Upper lobe of right lung (tissue), 1 donor: ENCODE measurements at regions not wholly inside any gene's neighbourhood (a gene's known extent, or its start where the extent isn't known, plus 50 kb on each side); places are given as distances from the start of the nearest gene placed in this dataset.

Experiments
- ATAC-seq: fragments of 200-7000 bp; cut with Tn5 transposase; one replicate; pipeline ENCODE4 v1.9.1; 2020; ENCODE audit warnings: mild to moderate bottlenecking, moderate library complexity
- DNase-seq: peaks from one replicate; pipeline ENCODE4 v3.0.0-alpha.2; 2020
- H3K27ac ChIP-seq: fragments of 200-600 bp; one replicate; pipeline ENCODE4 v1.8.0; 2022
- H3K27me3 ChIP-seq: fragments of 200-600 bp; one replicate; pipeline ENCODE4 v1.8.0; 2022; ENCODE audit warnings: mild to moderate bottlenecking
- H3K36me3 ChIP-seq: fragments of 200-600 bp; one replicate; pipeline ENCODE4 v1.8.0; 2022
- H3K4me1 ChIP-seq: fragments of 200-600 bp; one replicate; pipeline ENCODE4 v1.8.0; 2022
- H3K4me3 ChIP-seq: fragments of 200-600 bp; one replicate; pipeline ENCODE4 v1.8.0; 2022; ENCODE audit warnings: mild to moderate bottlenecking
- H3K9me3 ChIP-seq: fragments of 200-600 bp; one replicate; pipeline ENCODE4 v1.8.0; 2022
- intact Hi-C: fragments of 100-400 bp; cut with DNase I; formaldehyde crosslinking; loops from one replicate; pipeline ENCODE4 v1.11.0; 2022
- TF ChIP-seq, protein P1 (sequence below): fragments of 200-600 bp; IDR thresholded peaks from one replicate; pipeline ENCODE4 v1.8.0; 2022; ENCODE audit warnings: antibody characterized with exemption
- donor health status: DM: no; HTN: yes; CAD: no; lungs with severe emphysema.

- Histone ChIP-seq H3K27ac (no peak overlapping the region), H3K4me3 (no peak overlapping the region), H3K4me1 (no peaks in the 10 kb centered on the region), H3K36me3 (no peaks in the 10 kb centered on the region), H3K27me3 (no peaks in the 10 kb centered on the region), H3K9me3 (no peaks in the 10 kb centered on the region)
- TF ChIP-seq, protein P1, sequence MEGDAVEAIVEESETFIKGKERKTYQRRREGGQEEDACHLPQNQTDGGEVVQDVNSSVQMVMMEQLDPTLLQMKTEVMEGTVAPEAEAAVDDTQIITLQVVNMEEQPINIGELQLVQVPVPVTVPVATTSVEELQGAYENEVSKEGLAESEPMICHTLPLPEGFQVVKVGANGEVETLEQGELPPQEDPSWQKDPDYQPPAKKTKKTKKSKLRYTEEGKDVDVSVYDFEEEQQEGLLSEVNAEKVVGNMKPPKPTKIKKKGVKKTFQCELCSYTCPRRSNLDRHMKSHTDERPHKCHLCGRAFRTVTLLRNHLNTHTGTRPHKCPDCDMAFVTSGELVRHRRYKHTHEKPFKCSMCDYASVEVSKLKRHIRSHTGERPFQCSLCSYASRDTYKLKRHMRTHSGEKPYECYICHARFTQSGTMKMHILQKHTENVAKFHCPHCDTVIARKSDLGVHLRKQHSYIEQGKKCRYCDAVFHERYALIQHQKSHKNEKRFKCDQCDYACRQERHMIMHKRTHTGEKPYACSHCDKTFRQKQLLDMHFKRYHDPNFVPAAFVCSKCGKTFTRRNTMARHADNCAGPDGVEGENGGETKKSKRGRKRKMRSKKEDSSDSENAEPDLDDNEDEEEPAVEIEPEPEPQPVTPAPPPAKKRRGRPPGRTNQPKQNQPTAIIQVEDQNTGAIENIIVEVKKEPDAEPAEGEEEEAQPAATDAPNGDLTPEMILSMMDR = no peak
- no peak for ATAC-seq
- intact Hi-C loops = no loop called here
- no peak for DNase-seq
Observed at GRCh38 chr7:125547505-125547904, 617.9 kb upstream of the POT1 start.

- no peak for DNase-seq
- no peak overlapping the region for H3K27ac ChIP-seq
- H3K4me1 ChIP-seq = no peaks in the 10 kb centered on the region
- TF ChIP-seq, protein P1 = no peak
- no peaks in the 10 kb centered on the region for H3K9me3 ChIP-seq
- ATAC-seq = no peak
- intact Hi-C loops = no loop called here
- no peak overlapping the region for H3K4me3 ChIP-seq
- H3K27me3 ChIP-seq = no peaks in the 10 kb centered on the region
- no peaks in the 10 kb centered on the region for H3K36me3 ChIP-seq
Observed at GRCh38 chr7:125530553-125530952, 600.9 kb upstream of the POT1 start.

DNA sequence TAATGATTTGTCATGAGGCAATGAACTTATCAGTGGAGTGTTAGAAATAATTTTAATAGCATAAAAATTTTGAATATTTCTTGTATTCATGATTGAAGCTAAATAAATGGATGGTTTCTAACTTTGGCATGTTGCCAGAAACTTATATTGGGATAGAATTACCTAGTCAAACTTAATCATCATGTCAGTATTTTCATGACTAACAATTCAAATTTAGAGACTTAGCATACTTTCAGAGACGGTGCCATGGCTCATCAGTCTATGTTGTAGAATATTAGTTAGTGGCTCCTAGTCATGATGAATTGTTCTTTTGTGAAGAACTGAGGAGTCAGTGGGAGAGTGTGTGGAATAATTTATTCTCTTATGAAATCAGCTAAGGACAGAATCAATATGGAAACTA lies 599.6 kb upstream of the POT1 start:
- TF ChIP-seq, protein P1 = no peak
- ATAC-seq = no peak
- no peak overlapping the region for H3K4me3 ChIP-seq
- intact Hi-C loops = no loop called here
- no peaks in the 10 kb centered on the region for H3K36me3 ChIP-seq
- no peaks in the 10 kb centered on the region for H3K27me3 ChIP-seq
- H3K4me1 ChIP-seq = no peaks in the 10 kb centered on the region
- H3K9me3 ChIP-seq = no peaks in the 10 kb centered on the region
- no peak overlapping the region for H3K27ac ChIP-seq
- DNase-seq = no peak

DNA sequence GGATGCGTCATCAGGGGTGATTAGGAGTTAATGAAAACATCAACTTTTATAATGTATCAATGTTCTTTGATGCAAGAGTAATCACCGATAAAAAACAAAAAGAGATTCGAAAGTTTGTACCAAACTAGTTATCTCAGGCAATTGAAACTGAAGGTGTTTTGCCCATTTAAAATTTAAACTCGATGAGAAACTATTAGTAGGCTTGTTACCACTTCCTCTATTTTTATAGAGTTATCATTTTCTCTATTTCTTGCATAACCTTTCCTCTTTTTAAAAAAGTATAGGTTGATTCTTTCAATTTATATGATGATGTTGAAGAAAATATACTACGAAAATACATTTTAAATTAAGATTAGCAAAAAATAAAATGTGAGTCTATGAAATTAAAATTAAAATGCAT lies 597.3 kb upstream of the POT1 start:
- H3K27me3 ChIP-seq = no peaks in the 10 kb centered on the region
- DNase-seq = no peak
- no peaks in the 10 kb centered on the region for H3K9me3 ChIP-seq
- no peaks in the 10 kb centered on the region for H3K36me3 ChIP-seq
- TF ChIP-seq, protein P1 = no peak
- no peak for ATAC-seq
- no peaks in the 10 kb centered on the region for H3K4me1 ChIP-seq
- intact Hi-C loops = no loop called here
- H3K4me3 ChIP-seq = no peak overlapping the region
- H3K27ac ChIP-seq = no peak overlapping the region

DNA sequence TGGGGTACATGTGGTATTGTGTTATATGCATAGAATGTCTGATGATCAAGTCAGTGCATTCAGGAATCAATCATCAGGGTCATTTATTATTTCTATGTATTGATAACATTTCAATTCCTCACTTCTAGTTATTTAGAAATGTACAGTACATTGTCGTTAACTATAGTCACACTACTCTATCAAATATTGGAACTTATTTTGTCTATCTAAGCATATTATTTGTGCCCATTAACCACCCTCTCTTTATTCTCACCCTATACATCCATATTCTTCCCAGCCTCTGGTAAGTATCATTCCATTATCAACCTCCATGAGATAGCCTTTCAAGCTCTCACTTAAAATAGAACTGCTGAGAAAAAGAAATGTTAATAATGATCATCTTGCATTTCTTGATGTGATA lies 596.5 kb upstream of the POT1 start:
- no peak overlapping the region for H3K27ac ChIP-seq
- TF ChIP-seq, protein P1 = no peak
- no peaks in the 10 kb centered on the region for H3K36me3 ChIP-seq
- no peaks in the 10 kb centered on the region for H3K9me3 ChIP-seq
- intact Hi-C loops = no loop called here
- no peak for DNase-seq
- no peaks in the 10 kb centered on the region for H3K27me3 ChIP-seq
- ATAC-seq = no peak
- no peak overlapping the region for H3K4me3 ChIP-seq
- H3K4me1 ChIP-seq = no peaks in the 10 kb centered on the region

- Histone ChIP-seq H3K36me3 (no peaks in the 10 kb centered on the region), H3K27me3 (no peaks in the 10 kb centered on the region), H3K4me3 (no peak overlapping the region), H3K4me1 (no peaks in the 10 kb centered on the region), H3K27ac (no peak overlapping the region), H3K9me3 (no peaks in the 10 kb centered on the region)
- ATAC-seq (no peak), DNase-seq (no peak)
- intact Hi-C loops = no loop called here
- TF ChIP-seq, protein P1 = no peak
Observed at GRCh38 chr7:125516194-125516593, 586.6 kb upstream of the POT1 start.
